ENCODE measurements at regions not wholly inside any gene's neighbourhood (a gene's known extent, or its start where the extent isn't known, plus 50 kb on each side); places are given as distances from the start of the nearest gene placed in this dataset.

GRCh38 chr11:31921081-31921480 is 110.0 kb upstream of the PAX6 start:
- no peak for DNase-seq
- Mint-ChIP-seq H3K36me3 (ENCODE audit: low read depth) (no peaks in the 10 kb centered on the region), H3K27ac (no peak overlapping the region), H3K9me3 (peaks cover 1% of the 10 kb centered on the region), H3K4me3 (no peak overlapping the region), H3K4me1 (ENCODE audit: low read depth) (no peaks in the 10 kb centered on the region), H3K27me3 (peaks cover 26% of the 10 kb centered on the region)

GRCh38 chr11:31919175-31919574 is 108.1 kb upstream of the PAX6 start:
- H3K9me3 Mint-ChIP-seq: peaks cover 1% of the 10 kb centered on the region
- no peaks in the 10 kb centered on the region for H3K4me1 Mint-ChIP-seq (ENCODE audit: low read depth)
- H3K36me3 Mint-ChIP-seq (ENCODE audit: low read depth): no peaks in the 10 kb centered on the region
- peaks cover 33% of the 10 kb centered on the region for H3K27me3 Mint-ChIP-seq
- no peak for DNase-seq
- no peak overlapping the region for H3K4me3 Mint-ChIP-seq
- H3K27ac Mint-ChIP-seq: no peak overlapping the region

GRCh38 chr11:31915867-31916266 is 104.7 kb upstream of the PAX6 start:
- Mint-ChIP-seq H3K4me1 (ENCODE audit: low read depth) (no peaks in the 10 kb centered on the region), H3K27me3 (peaks cover 15% of the 10 kb centered on the region), H3K27ac (no peak overlapping the region), H3K9me3 (peaks cover 1% of the 10 kb centered on the region), H3K4me3 (no peak overlapping the region), H3K36me3 (ENCODE audit: low read depth) (no peaks in the 10 kb centered on the region)
- DNase-seq: no peak

GRCh38 chr11:31913985-31914384 is 102.9 kb upstream of the PAX6 start:
- DNase-seq: no peak
- Mint-ChIP-seq H3K4me3 (no peak overlapping the region), H3K27me3 (peaks cover 17% of the 10 kb centered on the region), H3K27ac (no peak overlapping the region), H3K9me3 (peaks cover 1% of the 10 kb centered on the region), H3K4me1 (ENCODE audit: low read depth) (no peaks in the 10 kb centered on the region), H3K36me3 (ENCODE audit: low read depth) (no peaks in the 10 kb centered on the region)

GRCh38 chr11:31912808-31913207 is 101.7 kb upstream of the PAX6 start:
- no peak overlapping the region for H3K27ac Mint-ChIP-seq
- no peak for DNase-seq
- H3K4me3 Mint-ChIP-seq: no peak overlapping the region
- H3K9me3 Mint-ChIP-seq: no peaks in the 10 kb centered on the region
- no peaks in the 10 kb centered on the region for H3K36me3 Mint-ChIP-seq (ENCODE audit: low read depth)
- H3K27me3 Mint-ChIP-seq: peaks cover 18% of the 10 kb centered on the region
- H3K4me1 Mint-ChIP-seq (ENCODE audit: low read depth): no peaks in the 10 kb centered on the region

GRCh38 chr11:31910950-31911576 is 99.9 kb upstream of the PAX6 start:
- Mint-ChIP-seq H3K36me3 (ENCODE audit: low read depth) (no peaks in the 10 kb centered on the region), H3K4me1 (ENCODE audit: low read depth) (no peaks in the 10 kb centered on the region), H3K9me3 (no peaks in the 10 kb centered on the region), H3K27me3 (peaks cover 26% of the 10 kb centered on the region), H3K27ac (no peak overlapping the region), H3K4me3 (no peak overlapping the region)
- no peak for DNase-seq

GRCh38 chr11:31903225-31904074 is 92.3 kb upstream of the PAX6 start:
- no peaks in the 10 kb centered on the region for H3K36me3 Mint-ChIP-seq (ENCODE audit: low read depth)

GRCh38 chr11:31902706-31903105 is 91.6 kb upstream of the PAX6 start:
- no peak overlapping the region for H3K4me3 Mint-ChIP-seq
- peaks cover 3% of the 10 kb centered on the region for H3K9me3 Mint-ChIP-seq
- no peaks in the 10 kb centered on the region for H3K4me1 Mint-ChIP-seq (ENCODE audit: low read depth)
- no peaks in the 10 kb centered on the region for H3K36me3 Mint-ChIP-seq (ENCODE audit: low read depth)
- H3K27ac Mint-ChIP-seq: no peak overlapping the region
- no peak for DNase-seq
- peaks cover 26% of the 10 kb centered on the region for H3K27me3 Mint-ChIP-seq

More at GRCh38 chr11:31903225-31904074, 92.3 kb upstream of the PAX6 start:
- Mint-ChIP-seq H3K4me1 (ENCODE audit: low read depth) (no peaks in the 10 kb centered on the region), H3K27me3 (peaks cover 30% of the 10 kb centered on the region), H3K27ac (no peak overlapping the region), H3K4me3 (no peak overlapping the region), H3K9me3 (peaks cover 3% of the 10 kb centered on the region)
- DNase-seq: no peak

- no peak overlapping the region for H3K4me3 Mint-ChIP-seq
- peaks cover 16% of the 10 kb centered on the region for H3K27me3 Mint-ChIP-seq
- H3K27ac Mint-ChIP-seq: no peak overlapping the region
- H3K9me3 Mint-ChIP-seq: peaks cover 3% of the 10 kb centered on the region
- no peaks in the 10 kb centered on the region for H3K4me1 Mint-ChIP-seq (ENCODE audit: low read depth)
- no peaks in the 10 kb centered on the region for H3K36me3 Mint-ChIP-seq (ENCODE audit: low read depth)
- DNase-seq: no peak
Measured at GRCh38 chr11:31895926-31896325, 84.8 kb upstream of the PAX6 start.

- H3K9me3 Mint-ChIP-seq: no peaks in the 10 kb centered on the region
- no peak overlapping the region for H3K4me3 Mint-ChIP-seq
- no peak for DNase-seq
- H3K36me3 Mint-ChIP-seq (ENCODE audit: low read depth): no peaks in the 10 kb centered on the region
- no peak overlapping the region for H3K27ac Mint-ChIP-seq
- H3K4me1 Mint-ChIP-seq (ENCODE audit: low read depth): no peaks in the 10 kb centered on the region
- peaks cover 13% of the 10 kb centered on the region for H3K27me3 Mint-ChIP-seq
Measured at GRCh38 chr11:31887180-31887579, 76.1 kb upstream of the PAX6 start.

- Mint-ChIP-seq H3K27ac (no peak overlapping the region), H3K27me3 (peaks cover 16% of the 10 kb centered on the region)
Measured at GRCh38 chr11:31884080-31884479, 73.0 kb upstream of the PAX6 start.

GRCh38 chr11:31883435-31883834 is 72.3 kb upstream of the PAX6 start:
- Mint-ChIP-seq H3K27me3 (peaks cover 19% of the 10 kb centered on the region), H3K4me3 (no peak overlapping the region), H3K27ac (no peak overlapping the region), H3K9me3 (no peaks in the 10 kb centered on the region), H3K4me1 (ENCODE audit: low read depth) (no peaks in the 10 kb centered on the region), H3K36me3 (ENCODE audit: low read depth) (no peaks in the 10 kb centered on the region)
- no peak for DNase-seq

More at GRCh38 chr11:31884080-31884479, 73.0 kb upstream of the PAX6 start:
- Mint-ChIP-seq H3K36me3 (ENCODE audit: low read depth) (no peaks in the 10 kb centered on the region), H3K4me3 (no peak overlapping the region), H3K4me1 (ENCODE audit: low read depth) (no peaks in the 10 kb centered on the region), H3K9me3 (no peaks in the 10 kb centered on the region)
- no peak for DNase-seq

GRCh38 chr11:31882951-31883392 is 71.8 kb upstream of the PAX6 start:
- Mint-ChIP-seq H3K27me3 (peaks cover 22% of the 10 kb centered on the region), H3K4me3 (no peak overlapping the region), H3K9me3 (no peaks in the 10 kb centered on the region), H3K27ac (no peak overlapping the region), H3K4me1 (ENCODE audit: low read depth) (no peaks in the 10 kb centered on the region), H3K36me3 (ENCODE audit: low read depth) (no peaks in the 10 kb centered on the region)
- no peak for DNase-seq

- peaks cover 33% of the 10 kb centered on the region for H3K27me3 Mint-ChIP-seq
- no peaks in the 10 kb centered on the region for H3K4me1 Mint-ChIP-seq (ENCODE audit: low read depth)
- no peaks in the 10 kb centered on the region for H3K36me3 Mint-ChIP-seq (ENCODE audit: low read depth)
- H3K4me3 Mint-ChIP-seq: no peak overlapping the region
- H3K9me3 Mint-ChIP-seq: no peaks in the 10 kb centered on the region
- DNase-seq: no peak
- H3K27ac Mint-ChIP-seq: no peak overlapping the region
Measured at GRCh38 chr11:31881825-31882224, 70.7 kb upstream of the PAX6 start.

GRCh38 chr11:31879681-31880080 is 68.6 kb upstream of the PAX6 start:
- Mint-ChIP-seq H3K27ac (no peak overlapping the region), H3K4me1 (ENCODE audit: low read depth) (no peaks in the 10 kb centered on the region), H3K36me3 (ENCODE audit: low read depth) (no peaks in the 10 kb centered on the region), H3K4me3 (no peak overlapping the region), H3K27me3 (peaks cover 43% of the 10 kb centered on the region), H3K9me3 (no peaks in the 10 kb centered on the region)
- DNase-seq: no peak
